AG04450 (cell line): ENCODE measurements at regions not wholly inside any gene's neighbourhood (a gene's known extent, or its start where the extent isn't known, plus 50 kb on each side); places are given as distances from the start of the nearest gene placed in this dataset.
"Not testable (repeated sequence)": the region's sequence is repeated elsewhere in the genome, so short reads cannot be mapped to it uniquely, and the experiment has no call there.

Source experiments
- CTCF ChIA-PET: fragments of 300-600, 350-600 bp; formaldehyde crosslinking; extraction: SDS; loops from one replicate; lab custom pipeline; 2022; ENCODE audit warnings: antibody characterized with exemption, inconsistent platforms; lab: Charles Lee
- POLR2A ChIA-PET: fragments of 350-600 bp; formaldehyde crosslinking; extraction: SDS; loops from one replicate; lab custom pipeline; 2021; ENCODE audit warnings: antibody characterized with exemption, inconsistent platforms; lab: Yijun Ruan, JAX
- DNase-seq: peaks from one replicate; pipeline ENCODE4 v3.0.0-alpha.2; 2011; ENCODE audit warnings: low read depth, low spot score
- H3K27ac ChIP-seq: one replicate; pipeline ENCODE4 v1.5.1; 2012; ENCODE audit warnings: low read depth, low read length, control low read depth
- H3K27me3 ChIP-seq: one replicate; pipeline ENCODE4 v1.6.0; 2012; ENCODE audit warnings: low read length; ENCODE audit not compliant: control insufficient read depth, insufficient read depth
- H3K4me3 ChIP-seq: 2 replicates; pipeline ENCODE4 v1.5.1; 2011; ENCODE audit warnings: mild to moderate bottlenecking, low read depth, low read length, control low read depth
- H3K9me3 ChIP-seq: 2 replicates; pipeline ENCODE4 v1.5.1; 2012; ENCODE audit warnings: low read length; ENCODE audit not compliant: control insufficient read depth, insufficient read depth
- CTCF ChIP-seq: IDR thresholded peaks from 2 replicates; pipeline ENCODE4 v1.5.1; 2011; ENCODE audit warnings: low read depth, low read length, control low read depth, inconsistent platforms

DNA sequence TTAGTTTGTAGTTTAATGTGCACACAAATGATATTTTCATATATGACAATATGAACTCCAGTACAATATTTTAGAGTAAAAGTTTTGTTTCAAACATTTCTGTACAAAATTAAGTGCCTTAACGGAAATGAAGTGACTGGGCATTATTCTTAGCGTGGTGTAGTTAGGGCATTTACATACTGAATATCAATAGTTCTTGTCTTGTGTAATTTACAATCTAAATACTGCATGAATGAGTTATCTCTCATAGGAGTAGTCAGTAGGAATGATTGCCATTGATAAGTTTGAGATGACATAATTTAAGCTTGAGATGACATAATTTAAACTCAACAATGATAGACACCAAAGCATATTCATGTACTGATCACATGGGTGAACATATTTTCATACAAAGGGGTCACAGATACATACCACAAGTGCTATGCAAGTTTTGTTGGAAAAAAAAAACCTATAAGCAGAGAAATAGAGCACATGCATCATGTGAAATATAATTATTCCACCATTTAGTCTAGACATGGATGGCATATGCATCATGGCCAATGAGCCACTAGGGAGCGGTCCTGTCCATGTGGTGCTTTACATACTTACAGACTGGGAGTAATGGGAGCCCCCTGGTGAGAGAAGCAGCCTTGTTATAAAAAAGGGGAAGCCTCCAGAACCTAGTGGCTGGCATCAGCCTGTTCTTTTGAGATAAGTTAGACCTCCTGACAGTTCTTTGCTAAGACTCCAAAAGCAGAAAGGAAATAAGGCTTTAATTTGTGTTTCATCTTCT, 1523.9 kb downstream of the MAT2B start:
- no peak for DNase-seq
- Histone ChIP-seq H3K9me3 (peaks cover 5% of the 10 kb centered on the region), H3K27me3 (no peaks in the 10 kb centered on the region), H3K27ac (no peak overlapping the region), H3K4me3 (no peak overlapping the region)
- ChIA-PET CTCF (no interaction called here), POLR2A (no interaction called here)
- peak; percentile 24 for TF ChIP-seq CTCF

DNA sequence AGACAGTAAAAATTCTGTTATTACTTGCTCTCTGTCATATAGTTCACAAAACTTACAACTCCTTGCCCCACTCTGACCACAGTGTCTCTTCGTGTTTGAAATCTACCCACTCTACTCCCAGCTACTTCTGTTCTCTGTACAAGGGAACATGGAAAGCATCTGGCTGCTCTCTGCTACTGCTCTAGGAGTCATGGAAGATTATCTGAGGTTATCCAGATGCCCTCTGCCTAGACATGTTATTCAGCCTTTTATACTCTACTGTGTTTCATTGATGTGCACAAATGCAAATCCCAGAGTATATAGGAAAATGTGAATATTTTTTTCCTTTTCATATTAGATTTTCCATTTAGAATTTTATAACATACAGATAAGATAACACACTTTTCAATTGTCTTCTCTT, 1525.6 kb downstream of the MAT2B start:
- ChIA-PET POLR2A (no interaction called here), CTCF (no interaction called here)
- Histone ChIP-seq H3K27ac (no peak overlapping the region), H3K9me3 (peaks cover 5% of the 10 kb centered on the region), H3K27me3 (no peaks in the 10 kb centered on the region), H3K4me3 (no peak overlapping the region)
- TF ChIP-seq CTCF = no peak
- DNase-seq = no peak

DNA sequence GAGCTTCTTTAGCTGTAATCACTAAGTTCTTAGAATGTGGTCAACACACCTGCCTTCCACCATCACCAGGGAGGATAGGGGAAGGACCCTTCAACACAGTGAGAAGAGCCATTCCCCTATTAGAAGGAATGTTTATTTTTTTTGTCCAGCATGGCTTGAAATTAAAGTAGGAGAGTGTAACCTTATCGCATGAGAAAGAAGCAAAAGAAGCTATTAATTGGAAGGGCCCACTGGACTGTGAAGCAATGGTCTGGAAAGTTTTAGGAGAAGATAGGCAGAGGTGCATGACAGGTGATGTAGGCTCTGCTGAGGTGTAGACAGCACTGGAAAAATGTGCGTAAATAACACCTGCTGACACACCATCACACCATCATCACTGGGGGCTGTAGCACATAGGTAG, 1526.0 kb downstream of the MAT2B start:
- no peak overlapping the region for H3K4me3 ChIP-seq
- ChIA-PET POLR2A (no interaction called here), CTCF (no interaction called here)
- peaks cover 5% of the 10 kb centered on the region for H3K9me3 ChIP-seq
- no peak for TF ChIP-seq CTCF
- no peak for DNase-seq
- H3K27me3 ChIP-seq = no peaks in the 10 kb centered on the region
- no peak overlapping the region for H3K27ac ChIP-seq

- H3K27ac ChIP-seq = no peak overlapping the region
- H3K27me3 ChIP-seq = no peaks in the 10 kb centered on the region
- POLR2A ChIA-PET = no interaction called here
- no peak overlapping the region for H3K4me3 ChIP-seq
- H3K9me3 ChIP-seq = no peaks in the 10 kb centered on the region; the same call in 1 of the 2 replicates
- CTCF ChIA-PET = no interaction called here
- TF ChIP-seq CTCF = no peak
- no peak for DNase-seq
Measured at GRCh38 chr5:165035520-165035919, 1530.1 kb downstream of the MAT2B start.

GRCh38 chr5:165039748-165040147, 1534.3 kb downstream of the MAT2B start:
- ChIA-PET POLR2A (no interaction called here), CTCF (no interaction called here)

DNA sequence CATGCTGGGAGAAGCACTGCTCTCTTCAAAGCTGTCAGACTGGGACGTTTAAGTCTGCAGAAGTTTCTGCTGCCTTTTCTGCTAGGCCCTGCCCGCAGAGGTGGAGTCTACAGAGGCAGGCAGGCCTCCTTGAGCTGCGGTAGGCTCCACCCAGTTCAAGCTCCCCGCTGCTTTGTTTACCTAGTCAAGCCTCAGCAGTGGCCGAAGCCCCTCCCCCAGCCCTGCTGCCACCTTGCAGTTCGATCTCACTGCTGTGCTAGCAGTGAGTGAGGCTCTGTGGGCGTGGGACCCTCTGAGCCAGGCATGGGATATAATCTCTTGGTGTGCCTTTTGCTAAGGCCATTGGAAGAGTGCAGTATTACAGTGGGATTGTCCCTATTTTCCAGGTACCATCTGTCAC, 1540.5 kb downstream of the MAT2B start:
- H3K27me3 ChIP-seq, DNase-seq, H3K27ac ChIP-seq, POLR2A ChIA-PET, H3K9me3 ChIP-seq, CTCF ChIA-PET, H3K4me3 ChIP-seq: not testable (repeated sequence)

More at GRCh38 chr5:165039748-165040147, 1534.3 kb downstream of the MAT2B start:
- no peak for TF ChIP-seq CTCF
- Histone ChIP-seq H3K4me3 (no peak overlapping the region), H3K27ac (no peak overlapping the region), H3K27me3 (no peaks in the 10 kb centered on the region), H3K9me3 (no peaks in the 10 kb centered on the region)
- no peak for DNase-seq
